Gastroesophageal sphincter (tissue), 4 donors: ENCODE measurements at regions not wholly inside any gene's neighbourhood (a gene's known extent, or its start where the extent isn't known, plus 50 kb on each side); places are given as distances from the start of the nearest gene placed in this dataset.

Source experiments
- ATAC-seq: fragments of 150-250 bp; one replicate; pipeline ENCODE4 v1.9.1; 2016; ENCODE audit warnings: mild to moderate bottlenecking, moderate library complexity
- H3K27ac ChIP-seq, 4 donors: fragments of 200-600 bp; sonication (generic) in 3 of 4; 1 replicate in 3 of 4; 2 replicates in 1 of 4; pipeline ENCODE4 v1.5.1; 2016 to 2019
- H3K27me3 ChIP-seq: fragments of 200-600 bp; sonication (generic); one replicate; pipeline ENCODE4 v1.5.1; 2019
- H3K36me3 ChIP-seq, 2 donors: fragments of 200-600 bp; sonication (generic); one replicate each; pipeline ENCODE4 v1.5.1; 2019; ENCODE audit warnings: control low read depth in 1 of 2
- H3K4me1 ChIP-seq, 3 donors: fragments of 200-600 bp; sonication (generic); 1 replicate in 2 of 3; 2 replicates in 1 of 3; pipeline ENCODE4 v1.5.1; 2016 to 2019; ENCODE audit warnings: control low read depth in 2 of 3
- H3K4me3 ChIP-seq, 2 donors: fragments of 200-600 bp; sonication (generic); one replicate each; pipeline ENCODE4 v1.5.1; 2019; ENCODE audit warnings: mild to moderate bottlenecking in 1 of 2, moderate library complexity in 1 of 2
- H3K9me3 ChIP-seq, 3 donors: fragments of 200-600 bp; sonication (generic); one replicate each; pipeline ENCODE4 v1.5.1; 2017 to 2019; ENCODE audit warnings: control low read depth in 2 of 3
- CTCF ChIP-seq, 4 experiments: fragments of 200-600 bp in 2 of 4; fragments of 450-650 bp in 2 of 4; sonication (generic) in 1 of 4; IDR thresholded peaks; one replicate each; pipeline ENCODE4 v1.5.1; 2017 to 2019; ENCODE audit warnings: antibody characterized with exemption in 4 of 4, mild to moderate bottlenecking in 2 of 4, moderate library complexity in 2 of 4
- EP300 ChIP-seq: sonication (generic); formaldehyde crosslinking; IDR thresholded peaks from one replicate; pipeline ENCODE4 v1.6.1; 2017; ENCODE audit warnings: antibody characterized with exemption, mild to moderate bottlenecking
- POLR2A ChIP-seq, 2 donors: fragments of 450-650 bp; IDR thresholded peaks; one replicate each; pipeline ENCODE4 v1.6.1; 2017; ENCODE audit warnings: antibody characterized with exemption in 2 of 2, mild to moderate bottlenecking in 2 of 2, moderate library complexity in 1 of 2
- POLR2AphosphoS5 ChIP-seq: sonication (generic); formaldehyde crosslinking; IDR thresholded peaks from one replicate; pipeline ENCODE4 v1.6.1; 2017; ENCODE audit warnings: antibody characterized with exemption
- WGBS, 2 donors: methylation state at CpG; one replicate each; pipeline ENCODE4 v1.1.5; 2018; ENCODE audit warnings: low coverage in 1 of 2; 5-methylcytosine and 5-hydroxymethylcytosine counted together

- H3K4me1 ChIP-seq, result peaks cover 0 to 10% (median 0%) of the 10 kb centered on the region in 3 donors
- H3K27me3 ChIP-seq, result no peaks in the 10 kb centered on the region
- WGBS, 2 donors, result 65 to 81% methylated on average over 5 to 6 of the region's 6 CpGs
- H3K27ac ChIP-seq, result no peak overlapping the region
- ATAC-seq, result no peak
- TF ChIP-seq EP300 (no peak), POLR2A (IDR thresholded peaks at IDR 0.05) (no peak), CTCF (IDR thresholded peaks at IDR 0.05) (no peak), POLR2AphosphoS5 (no peak)
- H3K36me3 ChIP-seq, result no peaks in the 10 kb centered on the region
- no peak overlapping the region for H3K4me3 ChIP-seq
- H3K9me3 ChIP-seq, result no peaks in the 10 kb centered on the region
These were observed 305.7 kb downstream of the BAMBI start for GRCh38 chr10:28982974-28983373.

- peaks cover 0 to 10% (median 0%) of the 10 kb centered on the region in 3 donors for H3K4me1 ChIP-seq
- H3K27ac ChIP-seq, result peak overlapping the region in 3 of 4 donors; percentile 45 to 59 (median 49)
- no peak overlapping the region for H3K4me3 ChIP-seq
- ATAC-seq, result peak; percentile 79
- 43 to 57% methylated on average over 3 of the region's 3 CpGs for WGBS, 2 donors
- H3K27me3 ChIP-seq, result no peaks in the 10 kb centered on the region
- H3K36me3 ChIP-seq, result no peaks in the 10 kb centered on the region
- H3K9me3 ChIP-seq, result no peaks in the 10 kb centered on the region
- no peak for TF ChIP-seq EP300
- peak; percentile 23 for TF ChIP-seq POLR2AphosphoS5
These were observed 305.1 kb upstream of the LYZL1 start for GRCh38 chr10:28983799-28984198.

GRCh38 chr10:28984431-28984830, 304.4 kb upstream of the LYZL1 start:
- Histone ChIP-seq H3K36me3 (no peaks in the 10 kb centered on the region), H3K27me3 (no peaks in the 10 kb centered on the region), H3K27ac (peak overlapping the region in 3 of 4 donors; percentile 45 to 59 (median 49)), H3K4me1 (peaks cover 0 to 10% (median 0%) of the 10 kb centered on the region in 3 donors), H3K9me3 (no peaks in the 10 kb centered on the region), H3K4me3 (no peak overlapping the region)
- peak; percentile 96 for ATAC-seq
- TF ChIP-seq POLR2A (IDR thresholded peaks at IDR 0.05), result no peak
- peak; percentile 70 for TF ChIP-seq POLR2AphosphoS5
- TF ChIP-seq EP300, result no peak
- 8 to 20% methylated on average over 5 to 6 of the region's 6 CpGs for WGBS, 2 donors

GRCh38 chr10:28985137-28985885, 303.6 kb upstream of the LYZL1 start:
- WGBS, 2 donors, result 54 to 75% methylated on average over 4 to 7 of the region's 8 CpGs
- TF ChIP-seq CTCF (IDR thresholded peaks at IDR 0.05) (no peak), POLR2AphosphoS5 (no peak), EP300 (no peak), POLR2A (IDR thresholded peaks at IDR 0.05) (no peak)
- no peak overlapping the region for H3K4me3 ChIP-seq
- no peak for ATAC-seq
- no peaks in the 10 kb centered on the region for H3K27me3 ChIP-seq
- H3K9me3 ChIP-seq, result no peaks in the 10 kb centered on the region
- no peak overlapping the region for H3K27ac ChIP-seq
- H3K36me3 ChIP-seq, result no peaks in the 10 kb centered on the region
- peaks cover 0 to 10% (median 0%) of the 10 kb centered on the region in 3 donors for H3K4me1 ChIP-seq

- 88 to 91% methylated on average over 5 to 11 of the region's 11 CpGs for WGBS, 2 donors
- Histone ChIP-seq H3K27ac (no peak overlapping the region), H3K4me3 (no peak overlapping the region), H3K9me3 (no peaks in the 10 kb centered on the region), H3K4me1 (peaks cover 0 to 10% (median 0%) of the 10 kb centered on the region in 3 donors), H3K27me3 (no peaks in the 10 kb centered on the region), H3K36me3 (no peaks in the 10 kb centered on the region)
- TF ChIP-seq POLR2A (IDR thresholded peaks at IDR 0.05) (no peak), EP300 (no peak)
- no peak for ATAC-seq
These were observed 302.6 kb upstream of the LYZL1 start for GRCh38 chr10:28986117-28986792.

- H3K27ac ChIP-seq, result no peak overlapping the region
- no peaks in the 10 kb centered on the region for H3K27me3 ChIP-seq
- no peak overlapping the region for H3K4me3 ChIP-seq
- 89% methylated on average over 3 of the region's 3 CpGs; no CpG with 5 or more reads in 1 of the 2 donors for WGBS, 2 donors
- no peak for ATAC-seq
- TF ChIP-seq EP300 (no peak), POLR2A (IDR thresholded peaks at IDR 0.05) (no peak), POLR2AphosphoS5 (no peak), CTCF (IDR thresholded peaks at IDR 0.05) (no peak)
- no peaks in the 10 kb centered on the region for H3K36me3 ChIP-seq
- no peaks in the 10 kb centered on the region for H3K9me3 ChIP-seq
- H3K4me1 ChIP-seq, result peaks cover 0 to 10% (median 0%) of the 10 kb centered on the region in 3 donors
These were observed 302.0 kb upstream of the LYZL1 start for GRCh38 chr10:28986856-28987255.
